Left lobe of liver (tissue), 2 donors: ENCODE measurements at regions not wholly inside any gene's neighbourhood (a gene's known extent, or its start where the extent isn't known, plus 50 kb on each side); places are given as distances from the start of the nearest gene placed in this dataset.
"Not testable (repeated sequence)": the region's sequence is repeated elsewhere in the genome, so short reads cannot be mapped to it uniquely, and the experiment has no call there.

Experiments
- ATAC-seq: fragments of 200-7000 bp; cut with Tn5 transposase; one replicate; pipeline ENCODE4 v1.9.1; 2020; ENCODE audit warnings: mild to moderate bottlenecking, moderate library complexity
- DNase-seq: peaks from one replicate; pipeline ENCODE4 v3.0.0-alpha.2; 2020; ENCODE audit warnings: low spot score
- donor health status: DM: no; HTN: no; CAD: no; lungs with moderate emphysema.
- donor health status: DM: no; HTN: yes; CAD: no.

- no peak for ATAC-seq
- DNase-seq: no peak
Measured at GRCh38 chr9:33690143-33690933, 105.0 kb upstream of the PRSS3 start.

- no peak for DNase-seq
- no peak for ATAC-seq
Measured at GRCh38 chr9:33695299-33695698, 100.1 kb upstream of the PRSS3 start.

- DNase-seq (no peak), ATAC-seq (no peak)
Measured at GRCh38 chr9:33695856-33696255, 99.5 kb upstream of the PRSS3 start.

- DNase-seq: no peak
- no peak for ATAC-seq
Measured at GRCh38 chr9:33697171-33697570, 98.2 kb upstream of the PRSS3 start.

- ATAC-seq (no peak), DNase-seq (no peak)
Measured at GRCh38 chr9:33698267-33698666, 97.1 kb upstream of the PRSS3 start.

GRCh38 chr9:33700940-33701339 is 94.4 kb upstream of the PRSS3 start:
- DNase-seq, ATAC-seq: not testable (repeated sequence)

GRCh38 chr9:33703430-33704102 is 91.8 kb upstream of the PRSS3 start:
- DNase-seq (no peak), ATAC-seq (no peak)

- not testable (repeated sequence) for DNase-seq, ATAC-seq
Measured at GRCh38 chr9:33705440-33705839, 89.9 kb upstream of the PRSS3 start.

GRCh38 chr9:33708441-33708840 is 86.9 kb upstream of the PRSS3 start:
- ATAC-seq: no peak
- DNase-seq: no peak

GRCh38 chr9:33709269-33709668 is 86.1 kb upstream of the PRSS3 start:
- no peak for ATAC-seq
- no peak for DNase-seq

- DNase-seq, ATAC-seq: not testable (repeated sequence)
Measured at GRCh38 chr9:33711418-33711817, 83.9 kb upstream of the PRSS3 start.

- no peak for ATAC-seq
- no peak for DNase-seq
Measured at GRCh38 chr9:33714989-33715388, 80.4 kb upstream of the PRSS3 start.

- no peak for DNase-seq
Measured at GRCh38 chr9:33718987-33719386, 76.4 kb upstream of the PRSS3 start.

GRCh38 chr9:33719581-33720374 is 75.6 kb upstream of the PRSS3 start:
- peak; percentile 60 for ATAC-seq
- no peak for DNase-seq

More at GRCh38 chr9:33718987-33719386, 76.4 kb upstream of the PRSS3 start:
- ATAC-seq: peak; percentile 6

GRCh38 chr9:33721674-33722358 is 73.5 kb upstream of the PRSS3 start:
- ATAC-seq: peak; percentile 99
- peak; percentile 86 for DNase-seq

- no peak for DNase-seq
Measured at GRCh38 chr9:33722359-33722675, 73.0 kb upstream of the PRSS3 start.

GRCh38 chr9:33728613-33729012 is 66.7 kb upstream of the PRSS3 start:
- ATAC-seq: no peak
- DNase-seq: no peak

More at GRCh38 chr9:33722359-33722675, 73.0 kb upstream of the PRSS3 start:
- no peak for ATAC-seq

- ATAC-seq (no peak), DNase-seq (no peak)
Measured at GRCh38 chr9:33731142-33731541, 64.2 kb upstream of the PRSS3 start.

GRCh38 chr9:33731625-33732024 is 63.7 kb upstream of the PRSS3 start:
- DNase-seq (no peak), ATAC-seq (no peak)

GRCh38 chr9:33734247-33734940 is 61.0 kb upstream of the PRSS3 start:
- not testable (repeated sequence) for ATAC-seq, DNase-seq
